ENCODE measurements at regions not wholly inside any gene's neighbourhood (a gene's known extent, or its start where the extent isn't known, plus 50 kb on each side); places are given as distances from the start of the nearest gene placed in this dataset.

DNA sequence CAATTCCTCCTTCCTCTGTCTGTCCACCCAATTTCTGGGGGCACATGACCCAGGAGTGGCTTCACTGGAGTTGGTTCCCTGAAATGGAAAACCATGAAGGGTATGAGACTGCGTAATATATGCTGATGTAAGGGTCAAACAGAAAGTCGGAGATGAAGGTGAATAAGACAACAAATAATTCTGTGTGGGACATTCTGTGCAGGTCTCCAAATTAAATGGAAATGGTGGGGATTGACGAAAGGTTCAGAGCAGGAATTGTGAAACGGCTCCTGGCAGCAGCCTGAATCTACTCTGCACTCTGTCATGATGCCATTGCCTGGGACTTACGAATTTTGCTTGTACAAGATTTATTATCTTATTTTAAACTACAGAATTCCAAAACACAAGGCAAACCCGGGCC, 174.8 kb upstream of the RORA start:
- Histone ChIP-seq H3K36me3 (ENCODE audit: control insufficient read depth, insufficient read depth, low read length) (no peaks in the 10 kb centered on the region), H3K27me3 (replicated peaks; ENCODE audit: control insufficient read depth, insufficient read depth, low read length) (peaks cover 1% of the 10 kb centered on the region; the same call in 1 of the 2 replicates), H3K4me1 (no peaks in the 10 kb centered on the region), H3K4me3 (ENCODE audit: low read depth, low read length) (no peak overlapping the region), H3K9me3 (no peaks in the 10 kb centered on the region)
- Mint-ChIP-seq H3K9me3 (ENCODE audit: unreplicated experiment) (no peaks in the 10 kb centered on the region), H3K27me3 (ENCODE audit: insufficient read depth, unreplicated experiment) (peaks cover 32% of the 10 kb centered on the region), H3K27ac (ENCODE audit: unreplicated experiment) (no peak overlapping the region), H3K4me1 (ENCODE audit: low read depth, unreplicated experiment) (no peaks in the 10 kb centered on the region), H3K4me3 (ENCODE audit: unreplicated experiment) (no peak overlapping the region), H3K36me3 (ENCODE audit: insufficient read depth, unreplicated experiment) (no peaks in the 10 kb centered on the region)
- ChIA-PET CTCF (no interaction called here), POLR2A (no interaction called here)
- BruUV-seq (replicated peaks), result no TSS peak
- intact Hi-C loops (cut with micrococcal nuclease; ENCODE audit: unreplicated experiment), result no loop called here
- no peak for TF ChIP-seq CTCF (IDR thresholded peaks at IDR 0.05; ENCODE audit: insufficient read depth in 1 of 2, low read depth in 1 of 2, low read length in 1 of 2, severe bottlenecking in 1 of 2, unreplicated experiment in 1 of 2)
- no peak for DNase-seq

GRCh38 chr15:61401903-61402698, 173.0 kb upstream of the RORA start:
- BruUV-seq (replicated peaks), result no TSS peak
- Histone ChIP-seq H3K36me3 (ENCODE audit: control insufficient read depth, insufficient read depth, low read length) (no peaks in the 10 kb centered on the region), H3K9me3 (no peaks in the 10 kb centered on the region), H3K4me1 (no peaks in the 10 kb centered on the region), H3K4me3 (ENCODE audit: low read depth, low read length) (no peak overlapping the region), H3K27me3 (replicated peaks; ENCODE audit: control insufficient read depth, insufficient read depth, low read length) (peaks cover 1% of the 10 kb centered on the region; the same call in 1 of the 2 replicates)
- TF ChIP-seq CTCF (IDR thresholded peaks at IDR 0.05; ENCODE audit: insufficient read depth in 1 of 2, low read depth in 1 of 2, low read length in 1 of 2, severe bottlenecking in 1 of 2, unreplicated experiment in 1 of 2), result no peak
- Mint-ChIP-seq H3K4me1 (ENCODE audit: low read depth, unreplicated experiment) (no peaks in the 10 kb centered on the region), H3K9me3 (ENCODE audit: unreplicated experiment) (no peaks in the 10 kb centered on the region), H3K27me3 (ENCODE audit: insufficient read depth, unreplicated experiment) (peaks cover 25% of the 10 kb centered on the region), H3K4me3 (ENCODE audit: unreplicated experiment) (no peak overlapping the region), H3K27ac (ENCODE audit: unreplicated experiment) (no peak overlapping the region), H3K36me3 (ENCODE audit: insufficient read depth, unreplicated experiment) (no peaks in the 10 kb centered on the region)
- DNase-seq, result no peak
- CTCF ChIA-PET, result no interaction called here
- intact Hi-C loops (cut with micrococcal nuclease; ENCODE audit: unreplicated experiment), result no loop called here
- POLR2A ChIA-PET, result no interaction called here

DNA sequence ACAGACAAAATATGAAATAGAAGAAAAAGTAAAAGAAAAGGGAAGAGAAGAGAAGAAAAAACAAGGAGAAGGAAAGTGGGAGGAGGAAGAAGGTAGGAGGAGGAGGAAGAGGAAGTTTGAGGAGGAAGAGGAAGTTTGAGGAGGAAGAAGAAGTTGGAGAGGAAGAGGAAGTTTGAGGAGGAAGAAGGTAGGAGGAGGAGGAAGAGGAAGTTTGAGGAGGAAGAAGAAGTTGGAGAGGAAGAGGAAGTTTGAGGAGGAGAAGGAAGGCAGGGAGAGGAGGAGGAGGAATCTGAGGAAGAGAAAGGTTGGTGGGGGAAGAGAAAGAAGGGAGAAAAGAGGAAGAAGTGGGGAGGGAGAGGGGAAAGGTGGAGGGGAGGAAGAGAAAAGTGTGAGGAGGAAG, 169.2 kb upstream of the RORA start:
- Histone ChIP-seq H3K4me3 (ENCODE audit: low read depth, low read length) (no peak overlapping the region), H3K4me1 (no peaks in the 10 kb centered on the region), H3K9me3 (no peaks in the 10 kb centered on the region), H3K27me3 (replicated peaks; ENCODE audit: control insufficient read depth, insufficient read depth, low read length) (peaks cover 1% of the 10 kb centered on the region; the same call in 1 of the 2 replicates), H3K36me3 (ENCODE audit: control insufficient read depth, insufficient read depth, low read length) (no peaks in the 10 kb centered on the region)
- Mint-ChIP-seq H3K4me1 (ENCODE audit: low read depth, unreplicated experiment) (no peaks in the 10 kb centered on the region), H3K27ac (ENCODE audit: unreplicated experiment) (no peak overlapping the region), H3K4me3 (ENCODE audit: unreplicated experiment) (no peak overlapping the region), H3K27me3 (ENCODE audit: insufficient read depth, unreplicated experiment) (peaks cover 18% of the 10 kb centered on the region), H3K9me3 (ENCODE audit: unreplicated experiment) (no peaks in the 10 kb centered on the region), H3K36me3 (ENCODE audit: insufficient read depth, unreplicated experiment) (no peaks in the 10 kb centered on the region)
- no peak for TF ChIP-seq CTCF (IDR thresholded peaks at IDR 0.05; ENCODE audit: insufficient read depth in 1 of 2, low read depth in 1 of 2, low read length in 1 of 2, severe bottlenecking in 1 of 2, unreplicated experiment in 1 of 2)
- intact Hi-C loops (cut with micrococcal nuclease; ENCODE audit: unreplicated experiment), result no loop called here
- BruUV-seq (replicated peaks), result no TSS peak
- ChIA-PET CTCF (no interaction called here), POLR2A (no interaction called here)
- no peak for DNase-seq

Data from Caco-2 (cell line).